H1 (cell line): ENCODE measurements at regions not wholly inside any gene's neighbourhood (a gene's known extent, or its start where the extent isn't known, plus 50 kb on each side); places are given as distances from the start of the nearest gene placed in this dataset.

Experiments
- CTCF ChIA-PET: fragments of 300-600 bp; sonication (Branson Sonifier 250); formaldehyde crosslinking; loops from one replicate; lab custom pipeline; 2021; ENCODE audit not compliant: partially characterized antibody; lab: Charles Lee
- POLR2A ChIA-PET: fragments of 300-600 bp; sonication (Branson Sonifier 250); formaldehyde crosslinking; loops from one replicate; lab custom pipeline; 2021; ENCODE audit warnings: inconsistent platforms; ENCODE audit not compliant: partially characterized antibody; lab: Charles Lee
- DNase-seq, 2 experiments: peaks; one replicate each; pipeline versions ENCODE4 v3.0.0 to v3.0.0-alpha.2; 2010 to 2022; ENCODE audit warnings: low spot score in 2 of 2, low read depth in 1 of 2, mixed read lengths in 1 of 2
- FAIRE-seq: peaks from 2 replicates; lab custom pipeline; 2011; peaks lifted over from hg19 to GRCh38; lab: Jason Lieb, UNC
- H2AFZ ChIP-seq: 2 replicates; pipeline ENCODE4 v1.8.1; 2012; ENCODE audit warnings: low read length, inconsistent platforms
- H2AK5ac ChIP-seq: 2 replicates; pipeline ENCODE4 v1.6.1; 2013; ENCODE audit warnings: low read depth, low read length
- H2BK120ac ChIP-seq: replicated peaks from 2 replicates; pipeline ENCODE3; 2013; ENCODE audit warnings: low read depth, low read length, inconsistent platforms
- H2BK12ac ChIP-seq: 2 replicates; pipeline ENCODE4 v1.6.1; 2013; ENCODE audit warnings: low read depth, low read length
- H2BK15ac ChIP-seq: 2 replicates; pipeline ENCODE4 v1.6.1; 2013; ENCODE audit warnings: low read length
- H2BK20ac ChIP-seq: 2 replicates; pipeline ENCODE4 v1.6.1; 2013; ENCODE audit warnings: low read length
- H2BK5ac ChIP-seq: 2 replicates; pipeline ENCODE4 v1.6.1; 2013; ENCODE audit warnings: low read depth, low read length
- H3K14ac ChIP-seq: 2 replicates; pipeline ENCODE4 v1.6.1; 2013; ENCODE audit warnings: inconsistent platforms; ENCODE audit not compliant: insufficient read length
- H3K18ac ChIP-seq: 2 replicates; pipeline ENCODE4 v1.6.1; 2013; ENCODE audit warnings: low read length; ENCODE audit errors: extremely low read depth
- H3K23ac ChIP-seq: 2 replicates; pipeline ENCODE4 v1.6.1; 2013; ENCODE audit warnings: inconsistent platforms; ENCODE audit not compliant: insufficient read length
- H3K23me2 ChIP-seq: 2 replicates; pipeline ENCODE4 v1.6.1; 2013; ENCODE audit warnings: low read depth, low read length
- H3K27ac ChIP-seq: 2 replicates; pipeline ENCODE4 v1.6.1; 2011; ENCODE audit warnings: low read depth, low read length, inconsistent platforms
- H3K27me3 ChIP-seq, 4 experiments: replicated peaks in 1 of 4; 1 replicate in 1 of 4; 2 replicates in 3 of 4; pipeline versions ENCODE4 v1.6.1 to v1.8.1; 2011 to 2013; ENCODE audit warnings: low read length in 3 of 4, mild to moderate bottlenecking in 3 of 4, inconsistent platforms in 2 of 4, mixed read lengths in 2 of 4, moderate library complexity in 1 of 4; ENCODE audit not compliant: control insufficient read depth in 3 of 4, insufficient read depth in 3 of 4; ENCODE audit errors: extremely low read depth in 1 of 4
- H3K36me3 ChIP-seq, 4 experiments: 2 replicates each; pipeline versions ENCODE4 v1.6.1 to v1.8.1; 2011 to 2013; ENCODE audit warnings: mild to moderate bottlenecking in 4 of 4, low read length in 3 of 4, moderate library complexity in 2 of 4, control low read depth in 1 of 4, inconsistent platforms in 1 of 4; ENCODE audit not compliant: insufficient read depth in 4 of 4, control insufficient read depth in 2 of 4
- H3K4ac ChIP-seq: replicated peaks from 2 replicates; pipeline ENCODE3; 2013; ENCODE audit warnings: low read length, low read depth, mixed read lengths, inconsistent platforms; ENCODE audit not compliant: insufficient read length
- H3K4me1 ChIP-seq, 4 experiments: replicated peaks in 1 of 4; 1 replicate in 1 of 4; 2 replicates in 3 of 4; pipeline versions ENCODE4 v1.6.1 to v1.8.1; 2011 to 2013; ENCODE audit warnings: low read length in 3 of 4, inconsistent platforms in 2 of 4, mixed read lengths in 1 of 4; ENCODE audit not compliant: insufficient read depth in 4 of 4, control insufficient read depth in 3 of 4
- H3K4me2 ChIP-seq, 2 experiments: 2 replicates each; pipeline versions ENCODE4 v1.6.1 to v1.8.1; 2011 to 2013; ENCODE audit warnings: low read depth in 2 of 2, low read length in 2 of 2, control low read depth in 1 of 2, inconsistent platforms in 1 of 2, mild to moderate bottlenecking in 1 of 2; ENCODE audit not compliant: insufficient read depth in 1 of 2
- H3K4me3 ChIP-seq, 4 experiments: fragments of 200-600, 300-600 bp in 1 of 4; sonication (generic), shearing (Covaris generic), sonication (Bioruptor Twin) in 1 of 4; 2 replicates each; pipeline versions ENCODE4 v1.5.1 to v1.8.1; 2011 to 2016; ENCODE audit warnings: low read length in 4 of 4, low read depth in 3 of 4, control low read depth in 2 of 4, inconsistent platforms in 2 of 4, mild to moderate bottlenecking in 2 of 4, mixed read lengths in 1 of 4, moderate library complexity in 1 of 4; ENCODE audit not compliant: insufficient read depth in 2 of 4; ENCODE audit errors: extremely low read depth in 1 of 4
- H3K56ac ChIP-seq: replicated peaks from 2 replicates; pipeline ENCODE3; 2013; ENCODE audit warnings: low read depth, mild to moderate bottlenecking, mixed read lengths, low read length, inconsistent platforms; ENCODE audit not compliant: insufficient read length
- H3K79me1 ChIP-seq: 2 replicates; pipeline ENCODE4 v1.6.1; 2013; ENCODE audit warnings: low read depth, low read length, control low read depth
- H3K79me2 ChIP-seq, 2 experiments: 2 replicates each; pipeline versions ENCODE4 v1.6.1 to v1.8.1; 2012 to 2013; ENCODE audit warnings: low read length in 2 of 2, mild to moderate bottlenecking in 2 of 2, inconsistent platforms in 1 of 2; ENCODE audit not compliant: insufficient read depth in 2 of 2, control insufficient read depth in 1 of 2
- H3K9ac ChIP-seq, 4 experiments: replicated peaks in 1 of 4; 1 replicate in 1 of 4; 2 replicates in 3 of 4; pipeline versions ENCODE4 v1.6.1 to v1.8.1; 2011 to 2013; ENCODE audit warnings: low read depth in 3 of 4, low read length in 3 of 4, control low read depth in 2 of 4, mild to moderate bottlenecking in 2 of 4, moderate library complexity in 2 of 4, inconsistent platforms in 1 of 4; ENCODE audit errors: extremely low read depth in 1 of 4
- H3K9me3 ChIP-seq, 2 experiments: 2 replicates each; pipeline versions ENCODE4 v1.6.1 to v1.8.1; 2012 to 2013; ENCODE audit warnings: mild to moderate bottlenecking in 2 of 2, moderate library complexity in 2 of 2, control low read depth in 1 of 2, inconsistent platforms in 1 of 2, low read depth in 1 of 2, low read length in 1 of 2, mixed read lengths in 1 of 2; ENCODE audit not compliant: insufficient read depth in 2 of 2
- H4K20me1 ChIP-seq, 2 experiments: replicated peaks in 1 of 2; 2 replicates each; pipeline versions ENCODE3 to v1.8.1; 2011 to 2013; ENCODE audit warnings: inconsistent platforms in 2 of 2, low read length in 2 of 2, mild to moderate bottlenecking in 1 of 2; ENCODE audit not compliant: insufficient read depth in 2 of 2, control insufficient read depth in 1 of 2
- H4K5ac ChIP-seq: 2 replicates; pipeline ENCODE4 v1.6.1; 2013; ENCODE audit warnings: low read length, low read depth, mixed read lengths, inconsistent platforms; ENCODE audit not compliant: insufficient read length
- H4K8ac ChIP-seq: 2 replicates; pipeline ENCODE4 v1.8.0; 2013; ENCODE audit warnings: mild to moderate bottlenecking, moderate library complexity, low read length, inconsistent platforms; ENCODE audit not compliant: insufficient read depth; ENCODE audit errors: extremely low read depth
- H4K91ac ChIP-seq: replicated peaks from 2 replicates; pipeline ENCODE3; 2013; ENCODE audit warnings: low read length, mixed read lengths, inconsistent platforms; ENCODE audit not compliant: insufficient read length
- CEBPB ChIP-seq: IDR thresholded peaks from 2 replicates; pipeline ENCODE4 v1.6.1; 2012; ENCODE audit warnings: low read depth, low read length
- SIRT6 ChIP-seq: IDR thresholded peaks from one replicate; pipeline ENCODE4 v1.7.1; 2012; ENCODE audit warnings: low read length, inconsistent platforms
- SIX5 ChIP-seq: IDR thresholded peaks from 2 replicates; pipeline ENCODE4 v1.6.1; 2011; ENCODE audit warnings: mild to moderate bottlenecking, low read depth, low read length
- SP4 ChIP-seq: IDR thresholded peaks from 2 replicates; pipeline ENCODE4 v1.6.1; 2012; ENCODE audit warnings: low read length, inconsistent platforms
- SRF ChIP-seq: IDR thresholded peaks from 2 replicates; pipeline ENCODE4 v1.6.1; 2011; ENCODE audit warnings: mild to moderate bottlenecking, low read depth, low read length, moderate library complexity
- WGBS, 2 experiments: shearing (Covaris generic) in 1 of 2; methylation state at CpG; one replicate each; pipeline versions ENCODE4 v1.1.6 to v1.1.7; 2013 to 2015; ENCODE audit warnings: low lambda C conversion rate in 2 of 2, mixed read lengths in 2 of 2, inconsistent platforms in 1 of 2, low coverage in 1 of 2, missing lambda C conversion rate in 1 of 2; ENCODE audit not compliant: insufficient replicate concordance in 2 of 2, insufficient coverage in 1 of 2, insufficient read length in 1 of 2; ENCODE audit errors: extremely low coverage in 1 of 2, missing lambda C conversion rate in 1 of 2; 5-methylcytosine and 5-hydroxymethylcytosine counted together

DNA sequence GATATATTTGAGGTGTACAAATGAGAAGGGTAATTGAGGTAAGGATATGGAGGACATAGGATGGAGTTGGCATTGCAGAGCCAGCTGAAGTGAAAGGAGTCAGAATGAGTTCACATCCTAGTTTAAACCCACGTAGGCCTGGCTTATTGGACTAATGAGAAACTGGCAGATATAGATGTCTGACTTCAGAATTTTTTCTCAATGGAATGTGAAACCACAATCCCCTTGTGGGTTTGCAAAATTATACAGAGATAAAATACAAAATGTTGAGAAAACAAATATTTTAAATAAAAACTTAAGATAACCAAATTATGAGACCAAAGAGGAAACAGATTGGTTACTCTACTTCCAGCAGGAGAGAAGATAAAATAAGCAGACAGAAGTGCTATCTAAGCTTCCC, 277.4 kb upstream of the LRRC7 start:
- no peak overlapping the region for H4K91ac ChIP-seq
- H3K23me2 ChIP-seq, result no peaks in the 10 kb centered on the region
- H3K36me3 ChIP-seq, result no peaks in the 10 kb centered on the region
- ChIA-PET CTCF (interaction anchor here (1.4 to 2.1 kb wide), 2 partner anchors 15 to 471 kb away, joined by 3 to 5 read pairs; no protein-coding TSS in a partner anchor), POLR2A (no interaction called here)
- no peak overlapping the region for H4K5ac ChIP-seq
- H3K14ac ChIP-seq, result no peak overlapping the region
- no peaks in the 10 kb centered on the region for H3K9me3 ChIP-seq
- H3K4ac ChIP-seq, result no peak overlapping the region
- no peaks in the 10 kb centered on the region for H4K20me1 ChIP-seq
- WGBS, 2 experiments, result 84% methylated on average over 1 of the region's 1 CpG; no CpG with 5 or more reads in 1 of the 2 experiments
- no peak overlapping the region for H2BK12ac ChIP-seq
- no peak overlapping the region for H2BK5ac ChIP-seq
- H3K79me1 ChIP-seq, result no peaks in the 10 kb centered on the region
- no peaks in the 10 kb centered on the region for H3K4me1 ChIP-seq
- H3K18ac ChIP-seq, result no peak overlapping the region
- DNase-seq (no peak), FAIRE-seq (no peak)
- no peak overlapping the region for H2AFZ ChIP-seq
- H3K79me2 ChIP-seq, result no peaks in the 10 kb centered on the region
- no peak overlapping the region for H2AK5ac ChIP-seq
- no peak overlapping the region for H2BK15ac ChIP-seq
- H3K27ac ChIP-seq, result no peak overlapping the region
- H2BK20ac ChIP-seq, result no peak overlapping the region
- no peak overlapping the region for H3K23ac ChIP-seq
- no peak overlapping the region for H3K56ac ChIP-seq
- no peak overlapping the region for H4K8ac ChIP-seq
- H2BK120ac ChIP-seq, result no peak overlapping the region
- no peak overlapping the region for H3K4me3 ChIP-seq
- H3K27me3 ChIP-seq, result no peaks in the 10 kb centered on the region
- no peak overlapping the region for H3K4me2 ChIP-seq
- H3K9ac ChIP-seq, result no peak overlapping the region
- TF ChIP-seq SIX5 (no peak), SRF (no peak), SP4 (no peak), CEBPB (no peak), SIRT6 (no peak)
